ENCODE measurements at regions not wholly inside any gene's neighbourhood (a gene's known extent, or its start where the extent isn't known, plus 50 kb on each side); places are given as distances from the start of the nearest gene placed in this dataset.

DNA sequence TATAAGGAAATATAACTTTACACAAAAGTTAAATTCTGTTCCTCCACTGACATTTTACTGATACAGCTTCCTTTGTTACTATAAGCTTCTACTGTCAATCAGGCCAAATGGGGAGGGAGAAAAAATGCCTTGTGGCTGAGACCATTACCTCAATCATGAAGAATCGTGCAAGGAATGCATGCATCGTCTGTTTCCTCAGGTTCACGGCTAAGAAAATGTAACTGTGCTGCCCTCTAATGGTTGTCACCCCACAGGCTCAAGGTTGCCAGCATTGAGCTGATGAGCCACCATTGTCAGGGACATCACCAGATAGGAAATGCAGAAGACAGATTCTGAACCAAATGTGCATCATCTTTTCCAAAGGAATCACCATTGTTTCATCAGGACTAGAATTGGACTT lies 426.9 kb downstream of the CDH2 start:
- no peak for DNase-seq

DNA sequence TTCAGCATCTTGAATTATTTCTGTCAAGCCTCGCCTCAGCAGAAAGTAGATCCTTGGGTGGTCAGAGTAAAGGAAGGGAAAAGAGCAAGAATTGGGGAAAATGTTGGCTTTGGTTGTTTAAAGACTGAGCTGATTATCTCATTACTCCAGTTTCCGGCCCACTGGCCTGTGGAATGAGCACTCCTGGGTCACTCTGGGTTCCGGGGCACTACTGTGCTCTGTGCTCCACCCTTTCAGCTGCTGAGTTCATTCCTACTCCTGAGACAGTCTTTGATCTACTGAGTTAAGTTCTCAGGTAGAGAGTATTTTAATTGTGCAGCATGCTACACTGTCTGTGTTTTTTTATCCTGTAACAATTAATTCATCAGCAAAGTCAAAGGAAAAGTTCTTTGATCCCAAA lies 427.7 kb downstream of the CDH2 start:
- no peak for DNase-seq

DNA sequence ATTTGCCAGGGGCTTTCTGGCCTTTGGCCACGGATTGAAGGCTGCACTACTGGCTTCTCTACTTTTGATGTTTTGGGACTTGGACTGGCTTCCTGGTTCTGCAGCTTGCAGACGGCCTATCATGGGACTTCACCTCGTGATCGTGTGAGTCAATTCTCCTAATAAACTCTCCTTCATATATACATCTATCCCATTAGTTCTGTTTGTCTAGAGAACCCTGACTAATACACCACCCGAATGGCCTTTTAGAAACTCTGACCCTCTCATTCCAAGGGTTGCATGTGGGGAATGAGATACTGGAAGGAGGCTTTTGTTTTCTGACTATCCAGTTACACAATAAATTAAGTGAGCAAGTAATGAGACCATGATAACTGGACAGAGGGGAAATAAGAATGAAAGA lies 430.7 kb downstream of the CDH2 start:
- DNase-seq = no peak

DNA sequence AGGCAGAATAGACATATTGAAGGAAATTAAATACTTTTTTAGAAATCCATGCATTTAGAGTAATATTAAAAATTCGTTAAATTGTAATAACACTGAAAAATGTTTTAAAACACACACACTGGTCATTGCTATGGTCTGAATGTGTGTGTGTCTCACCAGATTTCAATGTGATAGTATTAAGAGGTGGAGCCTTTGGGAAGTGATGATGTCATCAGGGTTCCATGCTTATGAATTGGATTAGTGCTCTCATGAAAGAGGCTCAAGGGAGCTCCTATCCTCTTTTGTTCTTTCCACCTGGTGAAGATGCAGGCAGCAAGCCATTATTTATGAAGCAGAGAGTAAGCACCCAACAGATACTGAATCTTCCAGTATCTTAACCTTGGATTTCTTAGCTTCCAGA lies 441.8 kb downstream of the CDH2 start:
- no peak for DNase-seq

DNA sequence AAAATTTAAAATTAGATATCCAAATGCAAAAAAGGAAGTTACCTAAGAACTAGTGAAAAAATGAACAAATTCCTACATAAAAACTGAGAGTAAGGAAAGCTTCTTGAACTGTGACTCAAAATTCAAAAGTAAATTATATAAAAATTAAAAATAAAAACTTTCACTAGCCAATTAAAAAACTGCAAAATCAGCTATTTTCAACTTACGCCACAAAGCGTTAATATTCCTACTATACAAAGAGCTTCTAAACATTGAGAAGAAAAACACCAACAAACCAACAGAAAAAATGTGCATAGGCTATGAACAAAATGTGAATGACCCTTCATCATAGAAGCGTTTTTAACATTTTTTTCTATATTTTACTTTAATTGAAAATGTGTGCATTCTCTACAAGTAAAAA lies 445.7 kb downstream of the CDH2 start:
- no peak for DNase-seq

DNA sequence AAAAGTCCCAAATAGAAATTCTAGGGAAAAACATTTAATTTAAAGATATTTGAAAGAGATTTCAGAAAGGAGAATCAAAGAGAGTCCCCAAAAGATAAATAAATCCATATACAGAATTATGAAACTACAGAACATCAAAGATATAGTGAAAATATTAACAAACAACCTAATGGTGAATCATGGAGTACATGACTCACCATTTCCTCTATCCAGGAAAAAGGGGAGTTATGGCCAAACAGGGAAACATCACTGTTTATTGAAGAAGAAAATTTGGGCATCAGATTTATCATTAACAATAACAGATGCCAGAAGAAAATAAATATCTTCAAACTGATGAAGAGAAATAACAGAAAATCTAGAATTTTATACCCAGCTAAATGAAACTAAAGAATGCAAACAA lies 448.3 kb downstream of the CDH2 start:
- no peak for DNase-seq

DNA sequence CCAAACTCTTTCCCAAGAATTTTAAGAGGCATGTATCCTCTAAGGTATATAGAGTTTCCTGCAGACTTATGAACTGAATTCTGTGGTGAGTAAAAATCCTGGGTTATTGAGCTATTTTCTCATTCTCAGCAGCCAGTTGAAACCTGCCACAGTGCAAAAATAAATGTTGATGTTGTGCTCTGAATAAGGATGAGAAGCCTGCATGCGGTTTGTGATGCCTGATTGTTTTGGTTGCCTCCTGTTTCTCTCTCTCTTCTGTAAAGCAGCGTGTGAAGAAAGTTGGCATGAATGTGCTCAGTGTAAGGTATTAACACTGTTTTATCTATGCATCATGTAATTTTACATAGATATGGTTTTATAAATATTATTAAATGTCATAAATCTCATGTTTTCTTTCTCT lies 452.6 kb downstream of the CDH2 start:
- no peak for DNase-seq

DNA sequence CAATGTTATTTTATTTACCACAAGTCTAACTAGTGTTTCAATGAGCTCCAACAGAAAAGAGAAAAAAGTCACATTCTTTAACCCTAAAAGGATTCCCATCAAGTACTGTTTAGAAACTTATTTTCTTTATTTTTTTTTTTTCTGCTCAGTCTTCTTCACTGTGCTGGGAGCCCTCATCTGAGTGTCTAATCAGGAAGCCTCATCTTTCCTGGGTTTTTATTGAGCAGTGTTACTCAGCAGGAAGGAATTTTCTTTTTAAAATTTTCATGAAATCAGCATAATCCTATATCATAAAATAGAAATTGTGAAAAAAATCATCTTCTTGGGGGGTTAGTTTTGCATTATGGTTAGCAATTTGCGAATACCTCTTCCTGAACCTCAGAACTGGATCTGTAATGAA lies 453.8 kb downstream of the CDH2 start:
- no peak for DNase-seq

DNA sequence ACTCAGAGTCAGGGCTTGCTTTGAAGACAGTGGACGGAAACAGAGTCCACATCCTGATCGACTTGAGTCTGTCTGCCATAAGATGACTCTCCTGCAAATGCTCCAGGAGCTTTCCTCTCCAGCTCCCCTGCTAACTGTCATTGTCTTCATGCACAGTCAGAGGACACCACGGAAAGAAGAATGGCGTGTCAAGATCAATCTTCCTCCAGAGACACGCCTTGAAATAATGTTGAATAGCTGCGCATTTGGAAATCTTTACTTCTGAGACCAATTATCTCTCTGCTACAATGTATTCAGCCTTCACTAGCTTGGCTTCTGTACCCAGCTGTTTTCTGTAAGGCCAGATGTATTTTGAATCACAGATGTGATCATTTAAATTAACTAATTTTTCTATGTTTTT lies 457.2 kb downstream of the CDH2 start:
- no peak for DNase-seq

DNA sequence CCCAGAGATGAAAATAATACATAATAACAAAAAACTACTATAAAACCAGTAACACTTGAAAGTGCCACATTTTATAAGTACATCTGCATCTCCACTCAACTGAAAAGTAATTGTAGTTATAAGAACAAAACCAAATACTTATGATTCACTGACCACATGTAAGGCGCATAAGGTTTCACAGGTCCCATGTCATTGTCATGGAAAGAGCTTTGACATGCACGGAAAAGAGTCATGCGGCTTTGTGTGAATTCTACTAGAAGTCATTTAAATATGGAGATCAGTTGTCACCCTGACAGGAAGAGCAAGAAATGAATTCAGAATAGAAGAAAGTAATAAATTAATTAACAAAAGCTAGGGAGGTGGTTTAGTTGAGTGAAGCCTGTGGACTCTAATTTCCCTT lies 459.1 kb downstream of the CDH2 start:
- no peak for DNase-seq

DNA sequence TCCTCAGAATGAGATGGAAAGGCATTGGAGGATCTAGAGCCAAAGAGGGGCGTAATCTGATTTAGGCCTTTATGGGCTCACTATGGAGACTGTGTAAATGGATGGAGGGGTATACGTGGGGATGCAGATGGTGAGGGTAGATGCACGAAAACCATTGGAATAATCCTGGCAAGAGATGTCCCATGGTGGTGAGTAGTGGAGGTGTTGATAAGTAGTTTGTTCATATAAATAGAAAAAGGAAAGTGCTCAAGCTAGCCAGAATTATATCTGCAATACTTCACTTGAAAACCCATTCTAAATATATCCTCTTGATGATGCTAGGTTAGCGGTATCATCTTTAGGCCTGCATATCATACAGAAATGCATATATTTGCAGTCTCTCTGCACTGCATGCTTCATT lies 459.7 kb downstream of the CDH2 start:
- no peak for DNase-seq

DNA sequence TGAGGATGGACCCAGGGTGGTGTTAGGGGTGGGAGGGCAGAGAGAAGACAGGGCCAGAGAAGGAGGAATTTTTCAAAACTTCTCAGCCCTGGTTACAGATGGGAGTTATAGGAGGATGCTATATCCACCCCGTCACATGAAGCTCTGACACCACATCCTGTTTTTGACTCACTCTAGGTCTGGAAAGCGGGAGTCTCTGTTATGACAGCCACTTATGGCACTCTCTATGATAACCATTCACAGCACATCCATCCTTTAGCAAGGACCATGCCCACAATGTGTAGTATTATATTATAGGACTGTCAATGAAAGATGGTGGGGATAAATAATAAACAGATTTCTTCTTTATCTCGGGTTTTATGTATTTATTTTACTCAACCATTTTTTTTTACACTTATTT lies 461.2 kb downstream of the CDH2 start:
- no peak for DNase-seq

DNA sequence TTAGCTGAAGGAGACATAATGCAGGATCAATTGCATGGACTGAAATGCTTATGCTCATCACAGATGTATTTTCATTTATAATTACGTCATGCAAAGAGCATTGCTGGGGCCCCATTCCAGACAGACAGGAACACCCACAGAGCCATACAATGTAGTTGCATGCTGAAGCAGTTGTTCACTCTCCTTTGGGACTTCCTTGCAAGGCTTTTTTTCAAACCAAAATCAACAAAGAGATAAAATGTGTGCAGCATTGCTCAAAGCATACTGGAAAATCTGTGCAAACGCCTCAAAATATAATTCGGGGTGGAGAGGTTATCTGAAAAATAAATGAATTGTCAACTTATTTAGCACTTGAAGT lies 463.2 kb downstream of the CDH2 start:
- DNase-seq = no peak

DNA sequence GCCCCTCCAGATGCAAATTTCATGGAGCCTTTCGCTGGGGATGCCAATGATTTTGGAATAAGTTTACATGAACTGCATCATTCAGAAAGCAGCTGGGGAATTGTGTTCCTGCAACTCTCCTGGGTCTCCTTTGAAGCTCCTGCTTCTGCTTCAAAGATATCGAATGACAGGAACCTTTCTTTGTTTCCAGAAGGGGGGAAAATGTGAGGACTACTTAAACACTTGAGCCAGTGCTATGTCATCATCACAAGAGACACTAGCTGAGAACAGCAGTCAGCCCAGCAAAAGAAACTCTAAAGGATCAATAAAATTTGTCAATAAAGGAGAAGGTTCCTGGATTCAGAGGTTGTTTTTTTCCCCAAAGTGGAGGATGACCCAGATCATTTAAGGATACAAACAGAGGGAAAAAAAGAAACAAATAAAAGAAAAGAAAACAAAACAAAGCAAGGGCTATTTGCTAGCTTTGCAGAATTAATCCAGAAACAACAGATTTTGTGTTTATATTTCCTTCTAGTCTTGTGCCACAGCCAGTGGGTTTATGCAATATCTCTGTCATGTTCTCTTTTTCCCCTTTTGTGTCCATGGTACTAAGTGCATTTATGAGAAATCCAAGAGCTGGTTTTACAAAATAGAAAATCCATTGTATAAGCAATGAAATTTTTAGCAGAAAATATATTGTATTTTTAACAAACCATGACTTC lies 463.7 kb downstream of the CDH2 start:
- no peak for DNase-seq

DNA sequence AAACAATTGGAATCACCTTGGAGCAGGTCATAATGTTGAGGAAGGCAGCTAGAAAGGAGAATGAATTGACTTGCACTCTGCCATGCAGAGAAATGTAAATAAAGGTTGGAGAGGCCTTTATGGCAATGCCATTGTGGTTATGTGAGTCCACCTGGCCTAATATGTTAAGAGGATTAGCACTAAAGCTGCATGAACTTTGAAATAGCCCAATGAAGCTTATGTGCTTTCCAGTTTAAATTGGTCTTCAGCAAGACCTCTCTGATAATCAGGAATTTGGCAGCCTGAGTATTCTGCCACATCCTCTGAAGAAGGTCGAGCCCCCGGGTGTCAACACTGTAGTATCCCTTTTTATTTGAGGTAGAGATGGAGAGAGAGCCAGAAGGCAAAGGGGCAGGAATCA lies 464.9 kb downstream of the CDH2 start:
- DNase-seq = no peak

DNA sequence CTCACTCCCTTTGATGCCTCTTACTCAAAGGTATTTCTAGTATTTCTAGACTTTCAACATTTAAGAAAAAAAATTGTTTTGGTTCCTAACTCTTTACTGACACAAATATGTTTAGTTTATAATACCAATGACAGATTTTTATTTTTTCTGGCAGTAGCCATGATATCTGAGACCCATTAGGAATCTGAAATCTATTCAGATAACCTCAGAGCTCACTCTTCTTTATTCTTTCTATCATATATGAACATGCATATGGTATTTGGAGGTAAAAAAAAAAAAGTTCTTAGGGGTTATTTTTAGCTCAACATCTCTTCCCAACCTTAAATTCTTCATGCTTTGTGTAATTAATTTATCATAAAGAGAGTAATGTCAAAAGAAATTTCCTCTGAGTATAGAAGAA lies 465.5 kb downstream of the CDH2 start:
- DNase-seq = no peak

DNA sequence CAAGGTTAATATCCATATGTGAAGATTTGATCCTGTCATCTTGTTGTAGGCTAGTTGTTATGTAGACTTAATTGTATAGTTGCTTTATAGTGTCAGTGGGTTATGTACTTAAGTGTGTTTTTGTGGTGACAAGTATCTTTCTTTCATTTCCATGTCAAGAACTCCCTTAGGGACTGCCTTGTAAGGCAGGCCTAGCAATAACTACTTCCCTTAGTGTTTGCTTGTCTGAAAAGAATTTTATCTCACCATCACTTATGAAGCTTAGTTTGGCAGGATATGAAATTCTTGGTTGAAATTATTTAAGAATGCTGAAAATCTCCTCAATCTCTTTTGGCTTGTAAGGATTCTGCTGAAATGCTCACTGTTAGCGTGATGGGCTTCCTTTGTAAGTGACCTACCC lies 467.6 kb downstream of the CDH2 start:
- DNase-seq = no peak

DNA sequence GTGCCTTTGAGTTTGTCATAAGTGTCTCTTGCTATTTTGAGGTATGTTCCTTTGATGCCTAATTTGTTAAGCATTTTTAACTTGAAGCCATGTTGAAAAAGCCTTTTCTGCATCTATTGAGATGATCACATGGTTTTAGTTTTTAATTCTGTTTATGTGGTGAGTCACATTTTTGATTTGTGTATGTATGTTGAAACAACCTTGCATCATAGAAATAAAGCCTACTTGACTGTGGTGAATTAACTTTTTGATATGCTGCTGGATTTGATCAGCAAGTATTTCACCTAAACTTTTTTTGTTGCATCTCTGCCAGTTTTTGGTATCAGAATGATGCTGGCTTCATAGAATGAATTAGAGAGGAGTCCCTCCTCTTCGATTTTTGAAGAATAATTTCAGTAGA lies 469.7 kb downstream of the CDH2 start:
- no peak for DNase-seq

DNA sequence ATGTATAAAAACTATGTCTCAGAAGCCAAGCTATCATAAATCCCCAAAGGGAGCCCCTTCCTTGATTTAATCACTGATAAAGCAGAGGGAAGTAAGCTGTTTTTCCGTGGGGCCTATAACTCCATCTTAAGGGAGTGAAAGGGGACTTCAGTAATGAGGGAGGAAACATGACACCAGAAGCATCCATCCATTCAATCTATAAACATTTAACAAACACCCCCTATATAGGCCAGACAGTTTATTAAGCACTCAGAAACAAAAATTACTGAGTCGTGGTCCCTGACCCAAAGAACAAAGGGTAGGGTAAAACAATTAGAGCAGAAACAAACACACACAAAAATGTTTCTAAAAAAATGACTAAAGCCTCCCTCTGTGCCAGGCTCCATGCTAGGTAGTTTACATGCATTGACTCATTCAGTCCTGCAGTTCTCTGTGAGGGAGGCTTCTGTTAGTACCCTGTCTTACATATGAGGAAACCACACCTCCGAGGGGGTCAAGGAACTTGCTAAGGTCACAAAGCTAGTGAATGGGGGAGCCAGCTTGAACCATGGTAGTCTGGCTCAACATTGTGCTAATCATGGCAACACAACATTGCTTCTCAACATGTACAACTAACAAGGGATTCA lies 472.1 kb downstream of the CDH2 start:
- no peak for DNase-seq

DNA sequence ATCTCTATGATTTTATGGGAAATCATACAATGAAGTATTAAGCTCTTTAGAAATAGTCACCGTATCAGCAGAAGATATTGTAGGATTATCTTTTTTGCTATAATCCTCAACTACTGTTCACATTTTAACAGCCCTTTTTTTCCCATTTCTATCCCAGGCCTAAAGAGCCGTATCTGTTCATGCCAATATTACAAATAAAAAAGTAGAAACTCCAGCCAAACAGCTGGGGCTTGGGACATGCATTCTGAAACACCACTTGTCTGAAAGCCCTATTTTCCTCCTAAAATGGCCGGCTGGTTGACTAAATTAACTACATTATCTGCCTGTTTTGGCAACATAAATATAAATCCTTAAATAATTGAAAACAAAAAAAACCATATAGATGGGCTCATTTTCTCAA lies 477.8 kb downstream of the CDH2 start:
- DNase-seq = no peak

DNA sequence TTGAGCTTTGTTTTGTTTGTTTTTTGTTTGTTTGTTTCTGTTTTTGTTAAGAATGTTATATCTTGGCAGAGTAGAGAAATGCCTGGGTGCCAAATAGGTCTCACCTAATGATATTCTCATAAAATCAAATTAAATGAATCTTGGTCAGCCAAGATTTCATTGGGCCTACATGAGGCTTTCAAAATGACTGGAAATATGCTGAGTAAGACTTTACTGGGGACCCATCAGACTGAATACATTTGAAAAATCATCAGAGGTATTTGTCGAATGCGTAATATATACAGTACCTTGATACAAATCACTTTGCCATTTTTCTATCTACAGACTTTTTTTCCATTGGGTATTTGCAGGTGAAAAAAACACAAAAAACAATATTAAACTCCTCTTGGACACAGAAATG lies 480.8 kb downstream of the CDH2 start:
- DNase-seq = no peak

DNA sequence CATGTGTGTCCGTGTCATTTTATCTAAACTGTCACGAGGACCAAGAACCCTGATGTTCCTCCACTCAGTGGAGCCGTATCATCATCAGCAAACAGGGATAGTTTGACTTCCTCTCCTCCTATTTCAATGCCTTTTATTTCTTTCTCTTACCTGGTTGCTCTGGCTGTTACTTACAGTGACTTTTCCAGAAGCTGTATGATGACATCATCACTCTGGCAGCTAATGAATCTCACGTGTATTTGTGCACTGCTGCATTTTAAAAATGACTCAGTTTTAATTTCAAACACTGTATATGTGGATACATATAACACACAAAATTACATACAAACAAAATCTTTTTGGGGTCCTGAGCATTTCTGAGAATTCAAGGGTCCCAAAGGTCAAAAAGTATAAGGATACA lies 481.4 kb downstream of the CDH2 start:
- DNase-seq = no peak

DNA sequence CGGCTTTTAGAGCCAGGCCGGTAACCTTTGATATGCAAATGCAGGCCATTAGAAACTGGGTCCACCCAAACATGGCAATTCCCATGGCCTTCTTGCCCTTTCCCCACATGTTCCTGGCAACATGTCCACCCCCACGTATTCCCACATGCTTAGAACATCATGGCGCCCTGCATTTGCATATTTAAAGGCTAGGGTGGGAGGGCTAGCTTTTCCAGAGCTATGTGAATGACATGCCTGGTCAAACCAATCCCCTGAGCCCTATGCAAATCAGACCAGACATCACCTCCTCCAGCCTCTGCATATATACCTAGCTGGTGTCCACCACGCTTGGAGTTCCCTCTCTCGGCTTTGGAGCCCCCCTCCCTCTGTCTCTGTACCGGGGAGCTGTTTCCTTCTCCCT lies 481.9 kb downstream of the CDH2 start:
- DNase-seq = no peak

DNA sequence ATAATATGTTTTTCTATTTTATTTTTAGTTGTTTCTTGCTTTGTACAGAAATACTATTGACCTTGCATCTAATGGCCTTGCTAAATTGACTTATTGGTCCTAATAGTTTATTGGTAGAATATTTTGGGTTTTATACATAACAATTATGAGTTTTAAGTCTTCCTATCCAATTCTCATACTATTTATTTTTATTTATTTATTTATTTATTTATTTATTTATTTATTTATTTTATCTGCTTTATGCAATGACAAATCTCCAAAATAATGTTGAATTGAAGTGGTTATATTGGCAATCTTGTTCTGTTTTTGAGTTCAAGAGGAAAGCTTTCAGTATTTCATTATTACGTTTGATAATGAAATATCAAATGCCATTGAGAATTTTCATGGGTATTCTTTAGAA lies 488.3 kb downstream of the CDH2 start:
- no peak for DNase-seq

DNA sequence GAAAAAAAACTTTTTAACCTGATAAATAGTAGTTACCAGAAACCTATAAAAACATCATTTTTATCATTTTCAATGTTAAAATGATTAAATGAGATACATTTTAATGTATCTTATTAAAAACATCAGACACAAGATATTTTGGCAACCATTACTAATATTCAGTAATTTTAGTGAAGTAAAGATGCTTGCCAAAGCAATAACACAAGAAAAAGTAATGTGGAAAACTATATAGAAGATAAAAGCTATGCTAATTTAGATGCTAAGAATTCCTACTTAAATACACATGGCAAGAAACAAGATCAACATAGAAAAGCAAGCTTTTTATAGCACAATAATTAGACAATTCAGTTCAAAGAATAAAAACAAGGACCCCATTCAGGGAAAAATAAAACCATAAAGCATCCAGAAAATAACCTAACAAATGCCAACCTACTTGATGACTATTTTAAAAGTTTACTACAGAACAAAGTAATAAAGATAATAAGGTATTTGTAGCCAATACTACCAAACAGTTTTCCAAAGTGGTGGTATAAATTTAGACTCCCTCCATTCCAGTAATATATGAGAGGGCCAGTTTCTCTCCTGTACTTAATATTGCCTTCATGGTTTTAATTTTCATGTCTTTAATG lies 489.5 kb downstream of the CDH2 start:
- no peak for DNase-seq
